ENCODE measurements at regions not wholly inside any gene's neighbourhood (a gene's known extent, or its start where the extent isn't known, plus 50 kb on each side); places are given as distances from the start of the nearest gene placed in this dataset.
"Not testable (repeated sequence)": the region's sequence is repeated elsewhere in the genome, so short reads cannot be mapped to it uniquely, and the experiment has no call there.

DNA sequence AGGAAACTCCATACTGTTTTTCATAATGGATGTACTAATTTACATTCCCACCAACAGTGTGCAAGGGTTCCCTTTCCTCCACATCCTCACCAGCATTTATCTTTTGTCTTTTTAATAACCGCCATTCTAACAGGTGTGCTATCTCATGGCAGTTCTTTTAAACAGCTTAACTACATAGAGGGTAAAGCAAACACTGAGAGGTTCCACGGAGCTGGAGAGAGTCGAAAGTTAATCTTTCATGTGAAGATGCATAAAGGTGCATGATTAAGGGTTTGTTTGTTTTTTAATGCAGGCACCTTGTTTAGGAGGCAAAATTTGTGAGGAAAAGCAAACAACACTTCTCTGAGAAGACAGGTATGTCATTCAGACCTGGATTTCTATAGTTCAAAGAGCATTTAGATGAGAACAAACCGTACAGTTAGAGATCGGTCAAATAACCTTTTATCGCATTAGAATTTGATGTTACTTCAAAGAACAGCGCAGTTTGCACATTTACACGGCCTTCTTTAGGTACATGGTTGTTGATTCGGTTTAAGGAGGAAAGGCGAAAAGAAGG, 193.9 kb downstream of the RBM26 start:
- H3K36me3 Mint-ChIP-seq, result no peaks in the 10 kb centered on the region
- no peaks in the 10 kb centered on the region for H3K4me1 Mint-ChIP-seq
- ATAC-seq (ENCODE audit: low read depth) (no peak), DNase-seq (no peak)
- no peak overlapping the region for H3K4me3 Mint-ChIP-seq
- POLR2A ChIA-PET, result no interaction called here
- no peak overlapping the region for H3K27ac Mint-ChIP-seq
- H3K27me3 Mint-ChIP-seq, result peaks cover 32% of the 10 kb centered on the region
- no peaks in the 10 kb centered on the region for H3K9me3 Mint-ChIP-seq

DNA sequence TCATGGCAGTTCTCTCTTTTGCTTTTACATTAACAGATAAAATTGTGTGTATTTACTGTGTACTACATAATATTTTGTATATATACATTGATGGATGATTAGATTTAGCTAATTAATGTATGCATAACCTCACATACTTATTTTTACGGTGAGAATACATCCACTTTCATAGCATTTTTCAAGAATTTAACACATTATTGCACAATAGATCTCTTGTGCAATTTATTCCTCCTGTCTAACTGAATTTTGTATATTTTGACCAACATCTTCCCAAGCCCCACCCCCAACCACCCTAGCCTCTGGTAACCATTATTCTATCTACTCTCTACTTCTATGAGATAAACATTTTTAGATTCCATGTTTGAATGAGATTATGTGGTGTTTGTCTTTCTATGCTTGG, 194.7 kb downstream of the RBM26 start:
- no peak overlapping the region for H3K27ac Mint-ChIP-seq
- H3K27me3 Mint-ChIP-seq, result peaks cover 28% of the 10 kb centered on the region
- H3K9me3 Mint-ChIP-seq, result no peaks in the 10 kb centered on the region
- POLR2A ChIA-PET, result no interaction called here
- no peaks in the 10 kb centered on the region for H3K4me1 Mint-ChIP-seq
- ATAC-seq (ENCODE audit: low read depth), result no peak
- no peak overlapping the region for H3K4me3 Mint-ChIP-seq
- no peak for DNase-seq
- H3K36me3 Mint-ChIP-seq, result no peaks in the 10 kb centered on the region

DNA sequence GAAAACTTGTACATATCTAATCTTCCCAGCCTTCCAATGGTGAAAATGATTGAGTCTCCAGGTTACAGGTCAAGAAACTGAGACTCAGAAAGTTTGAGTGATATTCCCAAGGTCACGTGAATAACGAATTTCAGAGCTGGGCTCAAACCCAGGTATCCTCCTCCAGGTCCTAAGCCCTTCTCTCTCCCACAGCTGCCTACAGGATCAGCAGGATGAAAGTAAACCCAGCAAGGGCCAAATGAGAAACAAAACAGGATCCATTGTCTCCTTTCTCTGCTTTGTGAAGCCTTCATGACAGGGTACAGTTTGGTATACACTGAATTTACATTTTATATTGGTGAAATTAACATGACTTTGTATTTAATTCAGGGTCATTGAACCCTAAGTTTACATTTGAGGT, 208.1 kb downstream of the RBM26 start:
- no peak for DNase-seq
- Mint-ChIP-seq H3K27ac (no peak overlapping the region), H3K4me1 (peaks cover 29% of the 10 kb centered on the region), H3K36me3 (no peaks in the 10 kb centered on the region), H3K9me3 (peaks cover 2% of the 10 kb centered on the region), H3K4me3 (no peak overlapping the region), H3K27me3 (peaks cover 2% of the 10 kb centered on the region)
- no peak for ATAC-seq (ENCODE audit: low read depth)
- POLR2A ChIA-PET, result no interaction called here

DNA sequence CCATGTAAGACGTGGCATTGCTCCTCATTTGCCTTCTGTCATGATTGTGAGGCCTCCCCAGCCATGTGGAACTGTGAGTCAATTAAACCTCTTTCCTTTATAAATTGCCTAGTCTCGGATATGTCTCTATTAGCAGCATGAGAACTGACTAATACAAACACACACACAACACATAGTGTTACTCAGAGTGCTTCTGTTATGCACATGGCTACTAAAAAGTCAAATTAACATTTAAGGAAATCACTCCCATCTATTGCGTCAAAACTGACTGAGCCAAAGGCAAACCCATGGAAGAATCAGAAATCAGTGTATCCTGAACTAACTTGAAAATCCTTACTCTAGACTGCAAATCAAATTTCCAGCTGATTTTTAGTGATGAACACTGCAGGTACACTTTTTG, 209.2 kb downstream of the RBM26 start:
- Mint-ChIP-seq H3K27ac (no peak overlapping the region), H3K4me3 (no peak overlapping the region), H3K27me3 (peaks cover 2% of the 10 kb centered on the region)

DNA sequence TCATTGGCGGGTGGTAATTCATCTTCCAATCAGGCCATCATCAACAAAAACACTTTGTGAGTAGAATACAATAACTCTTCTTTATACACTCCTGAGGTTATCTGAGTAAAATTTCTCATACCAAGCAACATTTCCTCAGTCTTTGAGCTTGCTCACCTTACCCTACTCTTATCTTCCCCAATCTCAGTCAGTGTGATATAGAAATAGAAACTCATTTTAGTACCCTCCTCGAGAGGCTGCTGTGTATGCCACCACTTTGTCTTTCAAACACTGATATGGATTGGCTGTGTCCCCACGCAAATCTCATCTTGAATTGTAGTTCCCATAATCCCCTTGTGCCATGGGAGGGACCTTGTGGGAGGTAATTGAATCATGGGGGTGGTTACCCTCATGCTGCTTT, 209.7 kb downstream of the RBM26 start:
- ATAC-seq (ENCODE audit: low read depth), result no peak

More for the DNA sequence above, 209.2 kb downstream of the RBM26 start:
- no peak for DNase-seq
- POLR2A ChIA-PET, result no interaction called here
- peaks cover 37% of the 10 kb centered on the region for H3K4me1 Mint-ChIP-seq
- peaks cover 2% of the 10 kb centered on the region for H3K36me3 Mint-ChIP-seq
- H3K9me3 Mint-ChIP-seq, result peaks cover 2% of the 10 kb centered on the region
- ATAC-seq (ENCODE audit: low read depth), result no peak

DNA sequence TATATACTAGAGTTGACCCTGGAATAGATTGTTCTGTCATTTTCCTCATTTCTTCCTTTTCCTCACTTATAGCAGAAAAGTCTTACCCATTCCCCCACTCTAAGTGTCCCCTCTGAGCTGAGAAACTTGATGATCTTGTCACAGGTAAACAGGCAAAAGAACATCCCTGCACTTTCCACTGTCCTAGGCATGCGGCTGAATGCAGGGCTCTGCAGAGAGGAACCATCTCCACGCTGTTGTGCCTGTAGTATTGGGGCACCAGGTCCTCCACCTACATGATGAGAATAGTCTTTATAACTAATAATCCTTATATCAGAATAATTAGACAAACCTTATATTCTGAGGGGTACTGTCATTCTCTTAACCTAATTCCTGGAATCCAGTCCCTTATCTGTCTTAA, 211.3 kb downstream of the RBM26 start:
- peak overlapping the region; percentile 39 for H3K4me3 Mint-ChIP-seq
- DNase-seq, result no peak

More for the DNA sequence above, 209.7 kb downstream of the RBM26 start:
- Mint-ChIP-seq H3K27me3 (peaks cover 2% of the 10 kb centered on the region), H3K36me3 (peaks cover 2% of the 10 kb centered on the region), H3K9me3 (peaks cover 2% of the 10 kb centered on the region), H3K27ac (no peak overlapping the region), H3K4me3 (no peak overlapping the region), H3K4me1 (peaks cover 37% of the 10 kb centered on the region)
- POLR2A ChIA-PET, result no interaction called here
- DNase-seq, result no peak

DNA sequence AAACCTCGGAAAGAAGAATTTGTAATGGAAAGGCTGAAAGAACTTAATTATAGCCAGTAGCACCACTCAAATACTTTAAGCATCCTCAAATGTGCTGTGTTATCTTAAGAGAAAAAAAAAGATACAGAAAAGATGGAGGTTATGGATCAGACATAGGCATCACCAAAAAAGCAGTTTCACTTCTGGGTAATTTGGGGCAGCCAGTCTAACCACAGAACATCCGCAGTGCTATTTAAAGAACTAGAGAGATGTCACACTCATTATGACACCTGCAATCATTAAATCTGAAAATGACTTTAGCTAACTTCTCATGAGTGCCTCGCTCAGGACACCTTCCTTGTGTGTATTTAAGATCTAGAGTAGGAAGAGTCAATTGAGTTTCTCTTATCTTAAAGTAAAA, 211.8 kb downstream of the RBM26 start:
- Mint-ChIP-seq H3K27ac (peak overlapping the region; percentile 47), H3K36me3 (peaks cover 2% of the 10 kb centered on the region), H3K27me3 (peaks cover 2% of the 10 kb centered on the region), H3K4me1 (peaks cover 39% of the 10 kb centered on the region), H3K4me3 (peak overlapping the region; percentile 52), H3K9me3 (peaks cover 2% of the 10 kb centered on the region)
- POLR2A ChIA-PET, result no interaction called here
- ATAC-seq (ENCODE audit: low read depth), result peak; percentile 94
- DNase-seq, result no peak

More for the DNA sequence above, 211.3 kb downstream of the RBM26 start:
- peaks cover 2% of the 10 kb centered on the region for H3K9me3 Mint-ChIP-seq
- peaks cover 2% of the 10 kb centered on the region for H3K27me3 Mint-ChIP-seq
- POLR2A ChIA-PET, result no interaction called here
- peak overlapping the region; percentile 54 for H3K27ac Mint-ChIP-seq
- ATAC-seq (ENCODE audit: low read depth), result peak; percentile 27
- peaks cover 39% of the 10 kb centered on the region for H3K4me1 Mint-ChIP-seq
- peaks cover 2% of the 10 kb centered on the region for H3K36me3 Mint-ChIP-seq

DNA sequence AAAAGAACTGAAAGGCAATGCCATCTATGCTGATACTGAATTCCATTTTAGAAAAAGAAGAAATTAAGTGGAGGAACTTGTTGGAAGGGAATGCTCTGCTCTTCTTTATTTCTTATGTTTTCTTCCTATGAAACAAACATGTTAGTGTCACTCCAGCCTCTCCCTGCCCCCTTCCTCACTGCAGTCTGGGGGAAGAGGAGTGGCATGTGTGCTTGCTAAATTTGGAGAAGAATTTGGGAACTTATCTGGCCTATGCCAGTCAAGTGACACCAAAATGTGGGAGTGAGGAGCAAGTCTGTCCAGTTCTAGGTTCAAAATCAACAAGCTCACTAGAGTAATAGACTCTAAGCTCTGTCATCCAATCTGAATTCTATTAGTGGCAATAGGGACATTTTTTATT, 214.6 kb downstream of the RBM26 start:
- H3K36me3 Mint-ChIP-seq, result peaks cover 2% of the 10 kb centered on the region
- H3K4me1 Mint-ChIP-seq, result peaks cover 38% of the 10 kb centered on the region
- DNase-seq, result no peak
- no peak overlapping the region for H3K4me3 Mint-ChIP-seq
- H3K27me3 Mint-ChIP-seq, result peaks cover 6% of the 10 kb centered on the region
- POLR2A ChIA-PET, result no interaction called here
- H3K27ac Mint-ChIP-seq, result no peak overlapping the region
- H3K9me3 Mint-ChIP-seq, result peaks cover 2% of the 10 kb centered on the region
- ATAC-seq (ENCODE audit: low read depth), result no peak

DNA sequence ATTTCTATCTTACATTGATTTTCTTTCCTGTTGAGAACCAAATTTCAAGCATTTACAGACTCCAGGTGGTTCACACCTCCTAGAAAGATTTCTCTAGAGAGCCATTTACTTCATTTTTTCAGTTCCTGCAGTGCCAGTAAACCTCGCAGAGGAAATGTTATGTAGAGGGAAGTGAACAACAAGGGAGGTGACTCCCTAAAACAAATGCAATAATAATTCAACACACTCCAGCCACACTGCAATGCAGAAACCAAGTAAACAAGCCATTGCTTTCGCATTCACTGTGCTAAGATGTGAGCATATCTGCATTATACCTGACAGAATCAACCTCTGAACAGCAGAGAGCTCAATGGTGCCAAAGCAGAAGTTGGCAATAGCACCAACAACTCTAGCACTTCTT, 215.1 kb downstream of the RBM26 start:
- H3K36me3 Mint-ChIP-seq, result peaks cover 2% of the 10 kb centered on the region
- H3K9me3 Mint-ChIP-seq, result no peaks in the 10 kb centered on the region
- H3K27me3 Mint-ChIP-seq, result peaks cover 6% of the 10 kb centered on the region
- DNase-seq (no peak), ATAC-seq (ENCODE audit: low read depth) (no peak)
- no peak overlapping the region for H3K27ac Mint-ChIP-seq
- no peak overlapping the region for H3K4me3 Mint-ChIP-seq
- POLR2A ChIA-PET, result no interaction called here
- peaks cover 33% of the 10 kb centered on the region for H3K4me1 Mint-ChIP-seq

DNA sequence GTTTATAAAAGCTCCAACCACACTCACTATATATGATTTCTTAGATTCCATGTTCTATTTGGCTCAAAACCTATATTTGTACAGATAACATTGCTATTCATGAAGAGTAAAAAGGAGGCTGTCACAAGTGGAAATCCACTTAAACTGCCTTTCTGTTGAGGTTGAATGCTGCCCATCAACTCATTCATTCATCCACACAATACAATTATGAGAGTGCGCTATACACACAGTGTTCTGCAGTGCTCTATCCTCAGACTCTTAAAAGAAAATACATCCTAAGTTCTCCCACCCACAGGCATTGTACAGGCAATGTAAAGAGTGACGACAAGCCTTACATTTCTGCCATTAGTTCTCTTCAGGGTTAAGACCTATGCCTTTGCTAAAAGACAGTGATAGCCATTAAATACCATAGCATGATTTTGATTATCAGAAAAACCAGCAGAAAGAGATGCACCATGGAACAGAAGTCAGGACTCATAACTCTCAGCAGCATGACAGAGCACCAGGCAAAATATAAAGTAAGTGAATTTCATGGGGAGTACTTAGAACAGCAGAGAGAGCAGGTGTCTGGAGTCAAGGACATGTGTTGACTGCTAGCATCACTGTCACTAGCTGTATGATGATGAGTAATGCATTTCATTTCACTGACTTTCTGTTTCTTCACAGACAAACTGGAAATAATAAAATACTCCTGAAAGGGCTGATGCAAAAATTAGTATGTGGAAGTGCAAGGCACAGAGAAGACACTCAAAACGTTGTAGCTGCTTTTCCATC, 218.0 kb downstream of the RBM26 start:
- Mint-ChIP-seq H3K36me3 (peaks cover 2% of the 10 kb centered on the region), H3K4me3 (no peak overlapping the region), H3K27ac (no peak overlapping the region), H3K4me1 (peaks cover 15% of the 10 kb centered on the region), H3K9me3 (no peaks in the 10 kb centered on the region), H3K27me3 (peaks cover 9% of the 10 kb centered on the region)
- no peak for ATAC-seq (ENCODE audit: low read depth)
- POLR2A ChIA-PET, result no interaction called here
- no peak for DNase-seq

DNA sequence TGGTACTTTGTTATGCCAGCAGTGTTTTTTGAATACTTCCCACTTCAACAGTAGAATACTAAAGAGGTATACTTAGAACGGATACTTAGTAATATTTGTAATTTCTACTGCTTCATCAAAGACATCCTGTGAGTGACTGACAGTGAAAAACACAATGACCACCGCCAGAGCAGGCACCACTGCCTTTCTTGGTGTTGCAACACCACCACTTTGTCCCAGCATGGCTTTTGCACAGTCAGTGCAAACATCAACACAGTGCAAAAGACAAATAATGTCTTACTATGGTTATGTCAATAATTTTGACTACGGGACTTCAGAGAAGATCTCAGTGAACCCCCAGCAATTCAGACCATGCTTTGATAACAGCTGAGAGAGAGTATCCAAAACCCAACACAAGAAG, 220.5 kb downstream of the RBM26 start:
- Mint-ChIP-seq H3K27ac (no peak overlapping the region), H3K9me3 (no peaks in the 10 kb centered on the region), H3K4me1 (no peaks in the 10 kb centered on the region), H3K27me3 (peaks cover 17% of the 10 kb centered on the region), H3K4me3 (no peak overlapping the region), H3K36me3 (no peaks in the 10 kb centered on the region)
- DNase-seq (no peak), ATAC-seq (ENCODE audit: low read depth) (no peak)
- POLR2A ChIA-PET, result no interaction called here

DNA sequence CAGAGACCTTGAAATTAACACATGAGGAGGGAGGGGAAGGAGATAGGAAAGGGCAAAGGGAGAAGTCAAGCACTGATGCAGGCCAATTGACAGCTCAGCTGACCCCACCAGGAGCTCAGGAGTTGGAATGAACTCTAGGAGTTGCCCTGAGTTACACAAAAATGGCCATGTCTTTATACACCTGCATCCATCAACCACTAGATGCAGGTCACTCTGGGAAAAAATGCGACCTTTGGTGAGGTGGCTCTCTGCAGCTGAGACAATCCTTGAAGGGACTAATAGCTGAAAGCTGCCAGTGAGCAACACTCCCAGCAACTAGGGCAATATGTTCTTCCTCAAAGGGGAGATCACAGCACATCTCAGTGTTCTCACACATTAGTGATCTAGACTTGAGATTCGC, 222.8 kb downstream of the RBM26 start:
- Mint-ChIP-seq H3K27me3 (peaks cover 17% of the 10 kb centered on the region), H3K9me3 (no peaks in the 10 kb centered on the region), H3K4me3 (no peak overlapping the region), H3K27ac (no peak overlapping the region), H3K4me1 (no peaks in the 10 kb centered on the region), H3K36me3 (no peaks in the 10 kb centered on the region)
- POLR2A ChIA-PET, result no interaction called here
- ATAC-seq (ENCODE audit: low read depth), result no peak
- no peak for DNase-seq

DNA sequence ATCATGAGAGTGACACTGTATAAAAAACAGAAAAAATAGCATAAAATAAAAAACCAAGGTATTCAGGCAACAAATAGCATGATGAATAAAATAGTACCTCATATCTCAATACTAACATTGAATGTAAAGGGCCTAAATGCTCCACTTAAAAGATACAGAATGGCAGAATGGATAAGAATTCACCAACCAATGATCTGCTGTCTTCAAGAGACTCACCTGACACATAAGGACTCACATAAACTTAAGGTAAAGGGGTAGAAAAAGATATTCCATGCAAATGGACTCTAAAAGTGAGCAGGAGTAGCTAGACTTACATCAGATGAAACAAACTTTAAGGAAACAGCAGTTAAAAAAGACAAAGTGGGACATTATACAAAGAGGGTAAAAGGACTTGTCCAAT, 232.4 kb downstream of the RBM26 start:
- POLR2A ChIA-PET; DNase-seq; H3K9me3 Mint-ChIP-seq; H3K27ac Mint-ChIP-seq; H3K36me3 Mint-ChIP-seq; H3K4me3 Mint-ChIP-seq; H3K4me1 Mint-ChIP-seq; ATAC-seq (ENCODE audit: low read depth): not testable (repeated sequence)
- peaks cover 13% of the 10 kb centered on the region for H3K27me3 Mint-ChIP-seq

DNA sequence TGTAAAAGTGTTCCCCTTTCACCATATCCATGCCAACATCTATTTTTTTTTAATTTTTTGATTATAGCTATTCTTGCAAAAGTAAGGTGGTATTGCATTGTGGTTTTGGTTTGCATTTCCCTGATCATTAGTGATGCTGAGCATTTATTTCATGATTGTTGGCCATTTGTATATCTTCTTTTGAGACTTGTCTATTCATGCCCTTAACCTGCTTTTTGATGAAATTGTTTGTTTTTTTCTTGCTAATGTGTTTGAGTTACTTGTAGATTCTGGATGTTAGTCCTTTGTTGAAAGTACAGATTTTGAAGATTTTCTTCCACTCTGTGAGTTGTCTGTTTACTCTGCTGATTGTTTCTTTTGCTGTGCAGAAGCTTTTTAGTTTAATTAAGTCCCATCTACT, 233.1 kb downstream of the RBM26 start:
- H3K4me1 Mint-ChIP-seq; H3K4me3 Mint-ChIP-seq; POLR2A ChIA-PET; ATAC-seq (ENCODE audit: low read depth); H3K36me3 Mint-ChIP-seq; DNase-seq; H3K27ac Mint-ChIP-seq: not testable (repeated sequence)
- H3K27me3 Mint-ChIP-seq, result peaks cover 11% of the 10 kb centered on the region
- H3K9me3 Mint-ChIP-seq, result peaks cover 10% of the 10 kb centered on the region
